Posterior vena cava (tissue), 2 donors: ENCODE measurements at regions not wholly inside any gene's neighbourhood (a gene's known extent, or its start where the extent isn't known, plus 50 kb on each side); places are given as distances from the start of the nearest gene placed in this dataset.

ENCODE experiments used
- DNase-seq: peaks from one replicate; pipeline ENCODE4 v3.0.0-alpha.2; 2020; ENCODE audit warnings: low spot score
- intact Hi-C, 2 donors: fragments of 100-400 bp; cut with DNase I; formaldehyde crosslinking; loops; one replicate each; pipeline versions ENCODE4 v1.14.1 to v1.14.2; 2022 to 2023
- donor health status: DM: yes; HTN: yes; CAD: no.
- donor health status: DM: yes; HTN: yes; CAD: no.

DNA sequence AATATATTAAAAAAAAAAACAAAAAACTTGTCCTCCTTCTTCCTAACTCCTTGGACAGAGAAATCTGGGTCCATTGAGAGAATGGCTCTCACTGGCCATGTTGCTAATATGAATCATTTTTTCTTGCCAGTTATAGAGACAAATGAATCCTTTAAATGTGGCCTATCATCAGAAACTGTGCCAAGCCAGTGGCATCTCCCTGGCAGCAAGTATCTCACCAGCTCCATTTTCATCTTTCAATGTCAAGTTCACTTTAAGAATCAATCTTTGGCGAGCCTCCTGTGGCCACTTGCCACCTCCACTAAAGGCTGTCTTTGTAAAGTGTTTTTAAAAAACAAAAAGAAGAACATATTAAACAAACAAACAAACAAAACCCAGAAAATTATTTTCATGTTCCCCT, 202.5 kb downstream of the TUSC7 start:
- no peak for DNase-seq
- intact Hi-C loops = no loop called here

DNA sequence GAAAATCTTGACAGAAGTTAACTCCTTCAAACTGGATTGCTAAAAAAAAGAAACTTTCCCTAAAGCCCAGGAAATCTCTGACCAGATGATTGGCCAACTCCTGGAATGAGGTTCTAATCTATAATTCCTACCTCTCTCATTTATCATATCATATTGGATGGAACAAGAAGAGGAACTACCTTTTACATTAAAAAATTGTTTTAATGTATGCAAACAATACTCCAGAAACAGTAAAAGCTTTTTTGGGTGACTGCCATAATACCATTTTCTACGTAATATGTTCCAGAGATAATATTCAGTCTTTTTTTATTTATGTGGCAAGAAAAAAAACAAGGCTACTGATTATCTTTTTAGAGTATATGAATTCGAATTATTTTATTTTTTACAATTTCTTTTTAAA, 204.4 kb downstream of the TUSC7 start:
- DNase-seq = no peak
- intact Hi-C loops = no loop called here

GRCh38 chr3:116916836-116917235, 207.3 kb downstream of the TUSC7 start:
- intact Hi-C loops = no loop called here
- DNase-seq = no peak

DNA sequence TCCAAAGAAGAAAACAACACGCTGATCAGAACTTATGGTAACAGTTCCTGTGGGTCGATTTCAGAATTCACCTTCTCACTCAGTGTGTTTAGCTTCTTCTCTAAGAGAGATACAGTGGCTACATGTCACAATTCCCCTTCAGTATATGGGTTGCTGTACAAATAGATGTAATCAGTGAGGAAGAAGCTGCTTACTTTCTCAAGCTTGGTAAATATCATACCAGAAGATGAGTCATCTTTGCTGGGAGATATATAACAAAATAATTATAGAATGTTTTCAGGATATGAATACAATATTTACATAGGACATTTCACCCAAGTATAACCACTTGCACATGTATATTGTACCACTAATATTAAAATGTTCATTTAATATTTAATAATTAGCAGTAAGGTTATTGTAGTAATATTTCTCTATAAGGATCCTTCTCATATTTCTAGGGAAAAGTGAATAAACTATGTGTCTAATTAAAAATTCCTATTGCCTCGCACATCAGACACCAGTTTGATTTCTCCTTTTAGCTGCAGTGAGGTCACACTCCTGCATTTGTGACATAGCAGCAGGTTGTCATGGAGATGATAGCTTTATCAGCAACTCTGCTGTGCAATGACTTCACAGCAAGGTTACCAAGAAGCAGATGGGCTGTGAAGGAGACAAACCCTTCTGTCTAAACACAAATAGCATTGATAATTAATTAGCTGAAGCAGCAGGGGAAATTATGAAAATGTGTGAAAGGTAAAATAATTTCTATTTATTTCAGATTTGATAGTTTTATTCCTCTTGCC, 211.4 kb downstream of the TUSC7 start:
- no peak for DNase-seq
- intact Hi-C loops = no loop called here

DNA sequence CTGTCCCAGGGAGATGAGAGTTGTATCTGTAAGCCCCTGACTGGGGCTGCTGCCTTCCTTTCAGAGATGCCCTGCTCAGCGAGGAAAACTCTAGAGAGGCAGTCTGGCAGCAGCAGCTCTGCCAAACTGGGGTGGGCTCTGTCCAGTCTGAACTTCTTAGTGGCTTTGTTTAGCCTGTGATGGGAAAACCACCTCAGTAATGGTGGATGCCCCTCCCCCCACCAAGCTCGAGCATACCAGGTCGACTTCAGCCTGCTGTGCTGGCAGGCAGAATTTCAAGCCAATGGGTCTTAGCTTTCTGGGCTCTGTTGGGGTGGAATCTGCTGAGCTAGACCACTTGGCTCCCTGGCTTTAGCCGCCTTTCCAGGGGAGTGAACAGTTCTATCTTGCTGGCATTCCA, 218.3 kb downstream of the TUSC7 start:
- DNase-seq = no peak
- intact Hi-C loops = no loop called here

DNA sequence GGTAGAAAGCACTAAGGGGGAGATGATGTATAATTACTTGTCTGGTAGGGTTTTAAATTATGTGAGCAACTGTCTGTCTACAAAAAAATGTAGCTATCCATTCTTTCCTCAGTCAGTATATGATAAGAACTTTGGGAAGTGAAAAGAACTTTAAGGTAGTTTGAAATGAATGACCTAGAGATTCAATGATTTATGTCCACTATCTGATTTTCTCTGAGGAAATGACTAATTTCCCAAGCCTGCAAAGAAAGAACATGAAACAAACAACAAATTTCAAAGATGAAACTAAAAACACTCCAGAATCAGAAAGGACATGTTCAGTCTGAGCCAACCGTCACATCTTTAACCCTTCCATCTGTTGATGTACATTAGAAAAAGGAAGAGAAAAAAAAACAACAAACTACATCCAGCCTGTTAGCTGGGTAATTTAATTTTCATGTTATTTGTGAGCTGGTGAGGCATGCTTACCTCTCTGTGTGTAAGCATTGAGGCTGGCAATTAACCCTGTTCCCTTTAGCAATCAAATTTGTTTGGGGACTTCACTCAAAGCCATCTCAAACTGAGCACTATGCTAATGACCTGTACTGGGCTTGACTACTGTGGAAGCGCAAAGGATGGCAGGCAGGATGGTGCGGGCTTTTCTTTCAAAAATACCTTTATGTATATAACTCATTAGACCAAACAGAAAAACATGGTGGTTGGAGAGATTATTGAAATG, 220.1 kb downstream of the TUSC7 start:
- intact Hi-C loops = no loop called here
- no peak for DNase-seq

GRCh38 chr3:116930786-116931185, 221.2 kb downstream of the TUSC7 start:
- DNase-seq = no peak
- intact Hi-C loops = no loop called here

GRCh38 chr3:116939091-116939490, 229.5 kb downstream of the TUSC7 start:
- DNase-seq = no peak
- intact Hi-C loops = no loop called here

GRCh38 chr3:116939550-116939949, 230.0 kb downstream of the TUSC7 start:
- intact Hi-C loops = no loop called here
- no peak for DNase-seq

GRCh38 chr3:116940719-116941118, 231.1 kb downstream of the TUSC7 start:
- no peak for DNase-seq
- intact Hi-C loops = no loop called here

DNA sequence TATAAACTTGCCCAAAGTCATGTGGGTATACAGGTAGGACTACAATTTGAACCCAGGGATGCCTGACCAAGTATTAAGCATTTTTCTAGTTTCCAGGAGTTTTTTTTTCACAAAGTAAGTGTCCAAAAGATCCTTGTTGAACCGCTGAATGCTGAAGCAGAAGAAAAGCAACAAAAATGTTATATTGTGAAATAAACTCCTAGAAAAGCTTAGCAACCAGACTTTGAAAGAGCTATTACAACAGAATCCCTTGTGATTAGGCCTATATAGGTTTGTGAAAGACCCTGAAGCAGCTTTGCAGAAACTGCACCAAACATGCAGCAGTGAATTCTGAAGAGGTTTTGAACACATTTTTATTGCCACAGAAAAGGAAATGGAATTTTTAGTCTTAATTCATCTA, 236.8 kb downstream of the TUSC7 start:
- intact Hi-C loops = no loop called here
- no peak for DNase-seq

- no peak for DNase-seq
- intact Hi-C loops = no loop called here
Observed at GRCh38 chr3:116947148-116947547, 237.6 kb downstream of the TUSC7 start.

GRCh38 chr3:116947809-116948208, 238.2 kb downstream of the TUSC7 start:
- no peak for DNase-seq
- intact Hi-C loops = no loop called here

GRCh38 chr3:116950301-116951055, 240.9 kb downstream of the TUSC7 start:
- DNase-seq = no peak
- intact Hi-C loops = no loop called here

DNA sequence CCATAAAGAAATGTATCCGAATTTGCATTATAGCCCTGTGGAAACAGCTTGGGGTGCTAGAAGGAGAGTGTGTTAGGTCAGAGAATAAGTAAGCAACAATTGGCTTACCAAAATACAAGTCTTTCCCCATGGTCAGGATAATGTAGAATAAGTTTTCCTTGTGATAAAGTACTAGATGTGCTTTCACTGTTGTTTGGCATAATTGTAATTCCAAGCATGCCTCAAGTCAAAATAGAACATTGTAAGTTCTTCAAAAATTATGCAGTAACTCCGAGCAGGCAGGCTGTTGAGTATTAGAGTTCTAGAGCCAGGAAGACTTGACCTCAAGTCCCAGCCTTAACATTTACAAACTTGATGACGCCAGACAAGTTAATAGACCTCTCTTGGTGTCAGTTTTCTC, 242.0 kb downstream of the TUSC7 start:
- intact Hi-C loops = no loop called here
- DNase-seq = no peak

GRCh38 chr3:116958291-116958690, 248.7 kb downstream of the TUSC7 start:
- DNase-seq = no peak
- intact Hi-C loops = no loop called here

- intact Hi-C loops = no loop called here
- DNase-seq = no peak
Observed at GRCh38 chr3:116961106-116961505, 251.5 kb downstream of the TUSC7 start.

- no peak for DNase-seq
Observed at GRCh38 chr3:116963802-116964201, 254.2 kb downstream of the TUSC7 start.

DNA sequence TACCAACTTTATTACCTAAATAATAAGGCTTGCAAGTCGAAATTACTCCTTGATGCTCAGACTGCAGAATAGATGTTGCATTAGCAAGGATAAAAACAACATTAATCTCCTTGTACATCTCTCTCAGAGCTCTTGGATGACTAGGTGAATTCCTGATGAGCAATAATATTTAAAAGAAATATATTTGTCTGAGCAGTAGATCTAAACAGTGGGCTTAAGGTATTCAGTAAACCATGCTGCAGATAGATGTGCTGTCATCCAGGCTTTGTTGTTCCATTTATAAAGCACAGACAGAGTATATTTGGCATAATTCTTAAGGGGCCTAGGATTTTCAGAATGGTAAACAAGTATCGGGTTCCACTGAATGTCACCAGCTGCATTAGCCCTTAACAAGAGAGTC, 257.1 kb downstream of the TUSC7 start:
- intact Hi-C loops = no loop called here
- DNase-seq = no peak

More at GRCh38 chr3:116963802-116964201, 254.2 kb downstream of the TUSC7 start:
- intact Hi-C loops = no loop called here

GRCh38 chr3:116969135-116969534, 259.6 kb downstream of the TUSC7 start:
- intact Hi-C loops = no loop called here
- no peak for DNase-seq
